Testis (tissue), 2 donors: ENCODE measurements at regions not wholly inside any gene's neighbourhood (a gene's known extent, or its start where the extent isn't known, plus 50 kb on each side); places are given as distances from the start of the nearest gene placed in this dataset.

Experiments used
- DNase-seq: peaks from one replicate; pipeline ENCODE4 v3.0.0-alpha.2; 2019
- H3K27ac ChIP-seq, 2 donors: fragments of 200-600 bp; sonication (generic); one replicate each; pipeline ENCODE4 v1.5.1; 2019
- H3K27me3 ChIP-seq: fragments of 200-600 bp; sonication (generic); one replicate; pipeline ENCODE4 v1.5.1; 2019
- H3K36me3 ChIP-seq: fragments of 200-600 bp; sonication (generic); one replicate; pipeline ENCODE4 v1.5.1; 2017; ENCODE audit warnings: low read depth; ENCODE audit errors: missing control alignments
- H3K4me1 ChIP-seq: fragments of 200-600 bp; sonication (generic); one replicate; pipeline ENCODE4 v1.5.1; 2019
- H3K4me3 ChIP-seq, 2 donors: fragments of 200-600 bp; sonication (generic); one replicate each; pipeline ENCODE4 v1.5.1; 2017 to 2019
- H3K9me3 ChIP-seq: fragments of 200-600 bp; sonication (generic); one replicate; pipeline ENCODE4 v1.5.1; 2017
- CTCF ChIP-seq, 3 experiments: fragments of 450-650 bp in 2 of 3; fragments of 200-600 bp in 1 of 3; sonication (generic) in 1 of 3; IDR thresholded peaks; one replicate each; pipeline ENCODE4 v1.5.1; 2016 to 2019; ENCODE audit warnings: antibody characterized with exemption in 3 of 3, mild to moderate bottlenecking in 2 of 3, moderate library complexity in 1 of 3
- POLR2A ChIP-seq: fragments of 450-650 bp; IDR thresholded peaks from one replicate; pipeline ENCODE4 v1.6.1; 2017; ENCODE audit warnings: antibody characterized with exemption, mild to moderate bottlenecking, moderate library complexity
- WGBS, 2 donors: methylation state at CpG; one replicate each; pipeline ENCODE4 v1.1.5; 2018; 5-methylcytosine and 5-hydroxymethylcytosine counted together
- intact Hi-C: fragments of 100-400 bp; cut with DNase I; formaldehyde crosslinking; loops from one replicate; pipeline ENCODE4 v1.15.1; 2023; ENCODE audit warnings: low total_unique reads

GRCh38 chr14:97275276-97275675 lies 478.1 kb downstream of the VRK1 start:
- H3K27ac ChIP-seq: no peak overlapping the region
- H3K4me3 ChIP-seq: no peak overlapping the region
- H3K9me3 ChIP-seq: no peaks in the 10 kb centered on the region
- no peaks in the 10 kb centered on the region for H3K27me3 ChIP-seq
- WGBS, 2 donors: 75 to 83% methylated on average over 3 of the region's 3 CpGs
- intact Hi-C loops: no loop called here
- DNase-seq: no peak
- no peaks in the 10 kb centered on the region for H3K4me1 ChIP-seq
- H3K36me3 ChIP-seq: no peaks in the 10 kb centered on the region
- TF ChIP-seq CTCF (IDR thresholded peaks at IDR 0.05) (no peak), POLR2A (no peak)

DNA sequence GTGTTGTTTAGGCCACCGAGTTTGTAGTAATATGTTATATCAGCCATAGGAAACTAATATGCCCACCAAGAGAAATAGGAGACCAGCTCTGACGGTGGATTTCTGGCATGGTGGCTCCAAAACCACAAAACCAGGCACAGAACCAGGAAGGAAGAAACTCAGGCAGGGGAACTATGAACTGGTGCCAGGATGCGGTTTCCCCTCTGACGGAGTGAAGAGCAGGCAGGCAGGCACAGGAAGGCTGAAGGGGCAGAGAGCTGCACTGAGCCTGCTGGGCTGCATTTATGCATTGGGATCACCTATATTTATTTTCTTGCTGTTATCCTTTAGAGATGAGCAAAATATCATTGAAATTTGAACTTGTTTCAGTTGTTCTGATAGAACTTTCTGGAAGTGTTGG lies 479.4 kb downstream of the VRK1 start:
- intact Hi-C loops: no loop called here
- WGBS, 2 donors: 78 to 82% methylated on average over 4 of the region's 4 CpGs
- H3K27me3 ChIP-seq: no peaks in the 10 kb centered on the region
- H3K27ac ChIP-seq: no peak overlapping the region
- DNase-seq: no peak
- H3K9me3 ChIP-seq: no peaks in the 10 kb centered on the region
- no peaks in the 10 kb centered on the region for H3K4me1 ChIP-seq
- TF ChIP-seq CTCF (IDR thresholded peaks at IDR 0.05): no peak
- no peak for TF ChIP-seq POLR2A
- no peak overlapping the region for H3K4me3 ChIP-seq
- no peaks in the 10 kb centered on the region for H3K36me3 ChIP-seq

GRCh38 chr14:97277711-97278110 lies 480.5 kb downstream of the VRK1 start:
- no peaks in the 10 kb centered on the region for H3K4me1 ChIP-seq
- intact Hi-C loops: no loop called here
- H3K36me3 ChIP-seq: no peaks in the 10 kb centered on the region
- H3K9me3 ChIP-seq: no peaks in the 10 kb centered on the region
- TF ChIP-seq CTCF (IDR thresholded peaks at IDR 0.05) (no peak), POLR2A (no peak)
- H3K4me3 ChIP-seq: no peak overlapping the region
- WGBS, 2 donors: 43 to 55% methylated on average over 9 of the region's 9 CpGs
- DNase-seq: no peak
- H3K27ac ChIP-seq: no peak overlapping the region
- H3K27me3 ChIP-seq: no peaks in the 10 kb centered on the region

DNA sequence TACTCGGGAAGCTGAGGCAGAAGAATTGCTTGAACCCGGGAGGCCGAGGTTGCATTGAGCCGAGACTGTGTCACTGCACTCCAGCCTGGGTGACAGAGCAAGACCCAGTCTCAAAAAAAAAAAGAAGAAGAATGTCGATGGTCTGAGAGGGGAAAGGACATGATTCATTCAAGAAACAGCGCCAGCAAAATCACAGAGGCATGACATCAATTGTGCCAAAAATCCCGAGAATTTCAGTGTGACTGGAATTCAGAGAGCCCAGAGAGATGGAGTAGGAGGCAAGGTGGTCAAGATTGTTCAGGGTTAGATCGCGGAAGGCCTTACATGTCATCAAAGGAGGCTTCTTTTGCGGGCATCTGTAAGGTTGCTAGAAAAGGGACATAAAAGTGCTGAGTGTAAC lies 483.3 kb downstream of the VRK1 start:
- no peak overlapping the region for H3K4me3 ChIP-seq
- no peaks in the 10 kb centered on the region for H3K36me3 ChIP-seq
- intact Hi-C loops: no loop called here
- no peaks in the 10 kb centered on the region for H3K27me3 ChIP-seq
- H3K27ac ChIP-seq: no peak overlapping the region
- TF ChIP-seq CTCF (IDR thresholded peaks at IDR 0.05) (no peak), POLR2A (no peak)
- DNase-seq: no peak
- H3K9me3 ChIP-seq: no peaks in the 10 kb centered on the region
- WGBS, 2 donors: 76 to 81% methylated on average over 10 of the region's 10 CpGs
- H3K4me1 ChIP-seq: no peaks in the 10 kb centered on the region

- no peaks in the 10 kb centered on the region for H3K4me1 ChIP-seq
- WGBS, 2 donors: 80 to 89% methylated on average over 3 of the region's 3 CpGs
- intact Hi-C loops: no loop called here
- H3K9me3 ChIP-seq: no peaks in the 10 kb centered on the region
- H3K27ac ChIP-seq: no peak overlapping the region
- TF ChIP-seq CTCF (IDR thresholded peaks at IDR 0.05) (no peak), POLR2A (no peak)
- H3K36me3 ChIP-seq: no peaks in the 10 kb centered on the region
- H3K4me3 ChIP-seq: no peak overlapping the region
- DNase-seq: no peak
- no peaks in the 10 kb centered on the region for H3K27me3 ChIP-seq
These were observed 484.6 kb downstream of the VRK1 start for GRCh38 chr14:97281741-97282140.
